Caco-2 (cell line): ENCODE measurements at regions not wholly inside any gene's neighbourhood (a gene's known extent, or its start where the extent isn't known, plus 50 kb on each side); places are given as distances from the start of the nearest gene placed in this dataset.

Experiments
- BruUV-seq: library from RNA; stranded (reverse); fragments of 400-500 nt; replicated peaks from 2 replicates; lab custom pipeline; 2021; lab: Mats Ljungman, UMichigan
- CTCF ChIA-PET: fragments of 300-600 bp; sonication (Branson Sonifier 250); formaldehyde crosslinking; loops from one replicate; lab custom pipeline; 2022; ENCODE audit warnings: antibody characterized with exemption; lab: Charles Lee
- POLR2A ChIA-PET: fragments of 300-600 bp; sonication (Branson Sonifier 250); formaldehyde crosslinking; loops from one replicate; lab custom pipeline; 2022; ENCODE audit warnings: antibody characterized with exemption; lab: Charles Lee
- DNase-seq, 2 experiments: peaks; one replicate each; pipeline versions ENCODE4 v3.0.0 to v3.0.0-alpha.2; 2020 to 2022
- H3K27me3 ChIP-seq: replicated peaks from 2 replicates; pipeline ENCODE4 v1.6.0; 2011; ENCODE audit warnings: low read length; ENCODE audit not compliant: control insufficient read depth, insufficient read depth
- H3K36me3 ChIP-seq: 2 replicates; pipeline ENCODE4 v1.5.1; 2011; ENCODE audit warnings: low read length; ENCODE audit not compliant: control insufficient read depth, insufficient read depth
- H3K4me1 ChIP-seq: fragments of 250-450 bp; sonication (Bioruptor Pico); 2 replicates; pipeline ENCODE4 v1.5.1; 2020; ENCODE audit warnings: mild to moderate bottlenecking
- H3K4me3 ChIP-seq: 2 replicates; pipeline ENCODE4 v1.5.1; 2011; ENCODE audit warnings: low read depth, mild to moderate bottlenecking, control low read depth, low read length
- H3K9me3 ChIP-seq: fragments of 250-450 bp; sonication (Bioruptor Pico); 2 replicates; pipeline ENCODE4 v1.5.1; 2020; ENCODE audit warnings: mild to moderate bottlenecking, moderate library complexity
- H3K27ac Mint-ChIP-seq: one replicate; pipeline ENCODE4 v1.8.0; 2022; ENCODE audit warnings: mixed read lengths; ENCODE audit not compliant: unreplicated experiment
- H3K27me3 Mint-ChIP-seq: one replicate; pipeline ENCODE4 v1.8.0; 2022; ENCODE audit warnings: mixed read lengths; ENCODE audit not compliant: insufficient read depth, unreplicated experiment
- H3K36me3 Mint-ChIP-seq: one replicate; pipeline ENCODE4 v1.8.0; 2022; ENCODE audit warnings: mild to moderate bottlenecking, mixed read lengths; ENCODE audit not compliant: insufficient read depth, unreplicated experiment
- H3K4me1 Mint-ChIP-seq: one replicate; pipeline ENCODE4 v1.8.0; 2022; ENCODE audit warnings: low read depth, mixed read lengths; ENCODE audit not compliant: unreplicated experiment
- H3K4me3 Mint-ChIP-seq: one replicate; pipeline ENCODE4 v1.8.0; 2022; ENCODE audit warnings: mild to moderate bottlenecking, moderate library complexity, mixed read lengths; ENCODE audit not compliant: unreplicated experiment
- H3K9me3 Mint-ChIP-seq: one replicate; pipeline ENCODE4 v1.8.0; 2022; ENCODE audit warnings: mixed read lengths; ENCODE audit not compliant: unreplicated experiment
- intact Hi-C: fragments of 100-400 bp; cut with micrococcal nuclease; formaldehyde crosslinking; loops from one replicate; pipeline ENCODE4 v1.10.0; 2022; ENCODE audit not compliant: unreplicated experiment
- TF ChIP-seq, protein P1 (sequence below), 2 experiments: fragments of 200-600 bp in 1 of 2; IDR thresholded peaks; 1 replicate in 1 of 2; 2 replicates in 1 of 2; pipeline versions ENCODE4 v1.5.1 to v1.8.0; 2011 to 2022; ENCODE audit warnings: antibody characterized with exemption in 1 of 2, control low read depth in 1 of 2, inconsistent platforms in 1 of 2, low read depth in 1 of 2, low read length in 1 of 2, mild to moderate bottlenecking in 1 of 2, moderate library complexity in 1 of 2; ENCODE audit not compliant: insufficient read depth in 1 of 2, severe bottlenecking in 1 of 2, unreplicated experiment in 1 of 2

DNA sequence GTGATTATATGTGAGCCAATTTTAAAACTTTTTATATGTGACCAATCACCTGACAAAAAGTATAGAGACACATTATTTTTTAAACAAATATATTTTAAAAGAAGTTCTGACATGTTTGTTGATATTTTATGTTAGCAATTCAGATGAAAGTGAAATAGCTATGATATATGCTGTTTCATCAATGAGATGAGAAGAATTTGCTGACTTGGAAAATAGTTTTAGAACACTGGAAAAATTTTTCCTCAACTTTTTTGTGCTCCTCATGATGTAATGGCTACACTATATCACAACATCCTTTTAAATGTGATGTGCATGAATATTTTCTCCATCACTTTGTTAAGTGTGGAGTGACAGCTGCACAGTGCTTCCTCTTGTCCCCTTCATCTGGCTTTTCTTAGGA lies 434.0 kb downstream of the PLCL1 start:
- peaks cover 13% of the 10 kb centered on the region for H3K27me3 Mint-ChIP-seq
- CTCF ChIA-PET = no interaction called here
- intact Hi-C loops = no loop called here

DNA sequence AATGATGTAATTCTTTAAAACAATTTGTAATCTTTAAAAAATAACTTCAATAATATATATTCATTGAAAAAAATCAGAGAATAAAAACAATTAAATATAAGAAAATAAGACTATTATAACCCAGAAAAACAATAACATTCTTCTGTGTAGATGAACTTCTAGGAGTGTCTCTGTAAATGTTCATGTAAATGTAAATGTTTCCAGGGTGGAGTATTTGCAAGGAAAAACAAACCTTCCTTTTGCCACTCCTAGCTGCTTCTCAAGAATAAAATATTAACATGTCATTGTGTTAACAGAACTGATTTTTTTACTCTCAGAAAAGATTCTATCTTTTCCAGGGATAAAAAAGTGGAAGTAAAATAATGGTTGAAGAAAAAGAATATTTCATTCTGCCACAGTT lies 431.9 kb downstream of the PLCL1 start:
- Histone ChIP-seq H3K4me3 (no peak overlapping the region), H3K27me3 (no peaks in the 10 kb centered on the region; the same call in 1 of the 2 replicates), H3K9me3 (no peaks in the 10 kb centered on the region), H3K36me3 (no peaks in the 10 kb centered on the region), H3K4me1 (no peaks in the 10 kb centered on the region)
- Mint-ChIP-seq H3K36me3 (no peaks in the 10 kb centered on the region), H3K27ac (no peak overlapping the region), H3K4me1 (no peaks in the 10 kb centered on the region), H3K9me3 (no peaks in the 10 kb centered on the region), H3K4me3 (no peak overlapping the region), H3K27me3 (peaks cover 13% of the 10 kb centered on the region)
- POLR2A ChIA-PET = no interaction called here
- intact Hi-C loops = no loop called here
- DNase-seq = no peak
- TF ChIP-seq, protein P1, sequence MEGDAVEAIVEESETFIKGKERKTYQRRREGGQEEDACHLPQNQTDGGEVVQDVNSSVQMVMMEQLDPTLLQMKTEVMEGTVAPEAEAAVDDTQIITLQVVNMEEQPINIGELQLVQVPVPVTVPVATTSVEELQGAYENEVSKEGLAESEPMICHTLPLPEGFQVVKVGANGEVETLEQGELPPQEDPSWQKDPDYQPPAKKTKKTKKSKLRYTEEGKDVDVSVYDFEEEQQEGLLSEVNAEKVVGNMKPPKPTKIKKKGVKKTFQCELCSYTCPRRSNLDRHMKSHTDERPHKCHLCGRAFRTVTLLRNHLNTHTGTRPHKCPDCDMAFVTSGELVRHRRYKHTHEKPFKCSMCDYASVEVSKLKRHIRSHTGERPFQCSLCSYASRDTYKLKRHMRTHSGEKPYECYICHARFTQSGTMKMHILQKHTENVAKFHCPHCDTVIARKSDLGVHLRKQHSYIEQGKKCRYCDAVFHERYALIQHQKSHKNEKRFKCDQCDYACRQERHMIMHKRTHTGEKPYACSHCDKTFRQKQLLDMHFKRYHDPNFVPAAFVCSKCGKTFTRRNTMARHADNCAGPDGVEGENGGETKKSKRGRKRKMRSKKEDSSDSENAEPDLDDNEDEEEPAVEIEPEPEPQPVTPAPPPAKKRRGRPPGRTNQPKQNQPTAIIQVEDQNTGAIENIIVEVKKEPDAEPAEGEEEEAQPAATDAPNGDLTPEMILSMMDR (IDR thresholded peaks at IDR 0.05; ENCODE audit: insufficient read depth in 1 of 2, low read depth in 1 of 2, low read length in 1 of 2, severe bottlenecking in 1 of 2, unreplicated experiment in 1 of 2) = no peak
- no TSS peak for BruUV-seq
- CTCF ChIA-PET = no interaction called here

More for the DNA sequence above, 434.0 kb downstream of the PLCL1 start:
- no peaks in the 10 kb centered on the region for H3K9me3 Mint-ChIP-seq
- no peaks in the 10 kb centered on the region for H3K4me1 Mint-ChIP-seq
- TF ChIP-seq, protein P1 (IDR thresholded peaks at IDR 0.05; ENCODE audit: insufficient read depth in 1 of 2, low read depth in 1 of 2, low read length in 1 of 2, severe bottlenecking in 1 of 2, unreplicated experiment in 1 of 2) = no peak
- no peaks in the 10 kb centered on the region for H3K4me1 ChIP-seq
- no peaks in the 10 kb centered on the region for H3K9me3 ChIP-seq
- H3K4me3 ChIP-seq = no peak overlapping the region
- POLR2A ChIA-PET = no interaction called here
- H3K36me3 ChIP-seq = no peaks in the 10 kb centered on the region
- no peak for DNase-seq
- H3K27ac Mint-ChIP-seq = no peak overlapping the region
- no peak overlapping the region for H3K4me3 Mint-ChIP-seq
- no peaks in the 10 kb centered on the region for H3K36me3 Mint-ChIP-seq
- no peaks in the 10 kb centered on the region; the same call in 1 of the 2 replicates for H3K27me3 ChIP-seq
- BruUV-seq = no TSS peak

DNA sequence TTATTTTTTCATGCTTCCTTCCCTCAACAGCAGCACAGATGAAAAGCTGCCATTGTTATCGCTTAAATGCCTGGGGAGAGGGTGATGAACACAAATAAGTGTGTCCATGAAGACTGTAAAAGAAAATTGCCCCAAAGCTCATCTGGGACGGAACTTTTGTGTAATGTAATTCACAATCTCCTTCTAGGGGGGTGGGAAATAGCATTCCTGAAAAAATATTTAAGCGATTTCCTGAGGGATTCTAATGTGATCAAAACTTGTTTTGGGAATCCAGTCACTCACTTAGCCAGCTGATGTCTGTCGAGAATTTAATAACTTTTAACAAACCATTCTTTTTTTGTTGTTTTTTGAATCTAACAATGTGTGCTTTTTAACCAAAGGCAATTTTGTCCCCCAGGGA lies 427.9 kb downstream of the PLCL1 start:
- H3K4me3 ChIP-seq = no peak overlapping the region
- Mint-ChIP-seq H3K27me3 (peaks cover 18% of the 10 kb centered on the region), H3K4me1 (no peaks in the 10 kb centered on the region), H3K9me3 (no peaks in the 10 kb centered on the region), H3K4me3 (no peak overlapping the region), H3K36me3 (no peaks in the 10 kb centered on the region), H3K27ac (no peak overlapping the region)
- ChIA-PET POLR2A (no interaction called here), CTCF (no interaction called here)
- H3K4me1 ChIP-seq = no peaks in the 10 kb centered on the region
- H3K36me3 ChIP-seq = no peaks in the 10 kb centered on the region
- TF ChIP-seq, protein P1 (IDR thresholded peaks at IDR 0.05; ENCODE audit: insufficient read depth in 1 of 2, low read depth in 1 of 2, low read length in 1 of 2, severe bottlenecking in 1 of 2, unreplicated experiment in 1 of 2) = no peak
- BruUV-seq = no TSS peak
- no peaks in the 10 kb centered on the region for H3K9me3 ChIP-seq
- no peaks in the 10 kb centered on the region for H3K27me3 ChIP-seq
- DNase-seq = no peak
- intact Hi-C loops = no loop called here
